ENCODE measurements at regions not wholly inside any gene's neighbourhood (a gene's known extent, or its start where the extent isn't known, plus 50 kb on each side); places are given as distances from the start of the nearest gene placed in this dataset.

DNA sequence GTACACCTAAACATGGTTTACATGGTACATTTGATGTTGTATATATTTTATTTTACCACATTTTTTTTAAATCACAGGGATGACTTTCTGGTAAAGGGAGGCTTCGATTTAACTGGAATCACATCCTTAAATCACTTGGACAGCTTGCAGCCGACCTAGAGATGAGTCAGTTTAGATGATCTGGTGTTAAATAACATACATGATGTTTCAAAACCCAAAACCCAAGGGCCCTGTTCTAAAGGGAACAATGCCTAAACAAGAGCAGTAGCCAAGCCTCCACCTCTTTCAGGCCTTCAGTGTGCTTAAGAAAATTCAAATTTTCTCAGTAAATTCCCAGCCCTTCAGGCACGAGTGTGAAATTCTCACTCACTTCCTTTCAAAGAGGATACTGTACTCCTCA is 108.8 kb downstream of the WT1 start:
- intact Hi-C loops (cut with DNase I; ENCODE audit: low total_unique reads): no loop called here
- H3K9me3 ChIP-seq: peaks cover 0 to 5% (median 0%) of the 10 kb centered on the region in 8 donors
- TF ChIP-seq POLR2A (IDR thresholded peaks at IDR 0.05) (no peak), POLR2AphosphoS5 (IDR thresholded peaks at IDR 0.05) (no peak)
- TF ChIP-seq, protein P1, sequence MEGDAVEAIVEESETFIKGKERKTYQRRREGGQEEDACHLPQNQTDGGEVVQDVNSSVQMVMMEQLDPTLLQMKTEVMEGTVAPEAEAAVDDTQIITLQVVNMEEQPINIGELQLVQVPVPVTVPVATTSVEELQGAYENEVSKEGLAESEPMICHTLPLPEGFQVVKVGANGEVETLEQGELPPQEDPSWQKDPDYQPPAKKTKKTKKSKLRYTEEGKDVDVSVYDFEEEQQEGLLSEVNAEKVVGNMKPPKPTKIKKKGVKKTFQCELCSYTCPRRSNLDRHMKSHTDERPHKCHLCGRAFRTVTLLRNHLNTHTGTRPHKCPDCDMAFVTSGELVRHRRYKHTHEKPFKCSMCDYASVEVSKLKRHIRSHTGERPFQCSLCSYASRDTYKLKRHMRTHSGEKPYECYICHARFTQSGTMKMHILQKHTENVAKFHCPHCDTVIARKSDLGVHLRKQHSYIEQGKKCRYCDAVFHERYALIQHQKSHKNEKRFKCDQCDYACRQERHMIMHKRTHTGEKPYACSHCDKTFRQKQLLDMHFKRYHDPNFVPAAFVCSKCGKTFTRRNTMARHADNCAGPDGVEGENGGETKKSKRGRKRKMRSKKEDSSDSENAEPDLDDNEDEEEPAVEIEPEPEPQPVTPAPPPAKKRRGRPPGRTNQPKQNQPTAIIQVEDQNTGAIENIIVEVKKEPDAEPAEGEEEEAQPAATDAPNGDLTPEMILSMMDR (IDR thresholded peaks at IDR 0.05 in 8 of 11, conservative IDR thresholded peaks at IDR 0.05 in 3 of 11): no peak
- no peak overlapping the region for H3K27ac ChIP-seq
- no peak for DNase-seq
- peaks cover 0 to 3% (median 0%) of the 10 kb centered on the region in 6 donors for H3K4me1 ChIP-seq
- no peak overlapping the region for H3K4me3 ChIP-seq
- no peaks in the 10 kb centered on the region for H3K36me3 ChIP-seq
- 79 to 85% (median 84%) methylated on average over 3 of the region's 3 CpGs for WGBS, 5 donors
- peaks cover 0 to 13% (median 0%) of the 10 kb centered on the region in 7 donors for H3K27me3 ChIP-seq (replicated peaks in 1 of 7)

DNA sequence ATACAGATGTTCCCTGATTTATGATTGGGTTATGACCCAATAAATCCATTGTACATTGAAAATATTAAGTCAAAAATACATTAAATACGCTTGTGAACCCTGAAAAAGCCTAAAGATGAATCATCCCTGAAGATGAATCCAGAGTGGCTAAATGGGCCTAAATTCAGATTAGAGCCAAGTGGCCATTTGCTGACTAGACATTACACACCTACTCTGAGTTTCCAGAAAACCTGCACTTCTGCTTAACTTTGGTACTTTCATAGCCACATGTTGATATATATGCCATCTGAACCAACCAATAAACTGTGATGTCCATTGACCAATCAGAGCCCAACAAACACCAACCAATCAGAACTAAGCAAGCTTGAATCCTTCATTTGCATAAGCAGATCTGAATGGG is 106.9 kb downstream of the WT1 start:
- Histone ChIP-seq H3K9me3 (peaks cover 0 to 5% (median 0%) of the 10 kb centered on the region in 8 donors), H3K4me3 (no peak overlapping the region), H3K27ac (no peak overlapping the region), H3K4me1 (peaks cover 0 to 12% (median 7%) of the 10 kb centered on the region in 6 donors), H3K27me3 (replicated peaks in 1 of 7) (peaks cover 0 to 15% (median 2%) of the 10 kb centered on the region in 7 donors), H3K36me3 (no peaks in the 10 kb centered on the region)
- 77 to 93% (median 84%) methylated on average over 1 of the region's 1 CpG for WGBS, 5 donors
- intact Hi-C loops (cut with DNase I; ENCODE audit: low total_unique reads): no loop called here
- TF ChIP-seq, protein P1 (IDR thresholded peaks at IDR 0.05 in 8 of 11, conservative IDR thresholded peaks at IDR 0.05 in 3 of 11): no peak
- DNase-seq: no peak

DNA sequence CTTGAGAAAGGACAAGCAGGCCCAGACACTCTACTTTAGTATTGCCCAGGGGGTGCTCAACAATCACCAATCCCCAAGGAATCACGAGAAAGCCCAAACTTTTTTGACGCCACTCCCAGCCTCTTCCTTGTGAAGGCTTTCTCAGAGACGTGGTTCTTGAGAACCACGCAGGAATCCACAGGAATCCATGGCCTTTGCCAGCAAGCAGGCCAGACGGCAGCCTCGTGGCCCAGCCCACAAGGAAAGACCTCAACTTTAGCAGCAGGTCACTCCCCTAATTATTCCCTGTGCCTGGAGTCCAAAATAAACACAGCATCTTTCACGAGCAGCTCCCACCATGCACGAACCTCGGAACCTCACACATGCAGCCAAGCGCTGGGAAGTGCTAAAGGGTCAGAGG is 104.2 kb downstream of the WT1 start:
- H3K27ac ChIP-seq: no peak overlapping the region
- H3K9me3 ChIP-seq: no peaks in the 10 kb centered on the region
- H3K36me3 ChIP-seq: no peaks in the 10 kb centered on the region
- intact Hi-C loops (cut with DNase I; ENCODE audit: low total_unique reads): no loop called here
- peaks cover 0 to 39% (median 8%) of the 10 kb centered on the region in 7 donors for H3K27me3 ChIP-seq (replicated peaks in 1 of 7)
- no peak for DNase-seq
- no peak overlapping the region for H3K4me3 ChIP-seq
- peaks cover 5 to 23% (median 14%) of the 10 kb centered on the region in 6 donors for H3K4me1 ChIP-seq
- 47 to 91% (median 75%) methylated on average over 10 of the region's 10 CpGs for WGBS, 5 donors
- TF ChIP-seq, protein P1 (IDR thresholded peaks at IDR 0.05 in 8 of 11, conservative IDR thresholded peaks at IDR 0.05 in 3 of 11): no peak
- no peak for TF ChIP-seq POLR2A (IDR thresholded peaks at IDR 0.05)
- TF ChIP-seq POLR2AphosphoS5 (IDR thresholded peaks at IDR 0.05): no peak

DNA sequence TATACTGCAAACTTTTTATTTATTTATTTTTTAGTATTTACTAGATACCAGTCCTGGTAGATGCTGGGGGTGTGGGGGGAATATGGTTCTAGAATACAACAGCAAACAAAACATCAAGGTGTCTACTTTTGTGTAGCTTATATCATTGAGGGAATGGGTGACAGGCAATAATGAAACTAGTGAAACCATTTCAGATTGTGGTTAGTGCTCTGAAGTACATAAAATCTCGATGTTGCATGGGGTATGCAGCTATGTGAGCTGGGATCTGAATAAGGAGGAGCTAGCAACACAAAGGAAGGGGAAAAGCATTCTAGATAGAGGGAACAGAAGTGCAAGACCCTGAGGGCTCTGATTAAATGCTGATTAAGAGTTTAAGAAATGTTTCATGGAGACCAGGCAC is 103.5 kb downstream of the WT1 start:
- H3K4me1 ChIP-seq: peaks cover 5 to 23% (median 14%) of the 10 kb centered on the region in 6 donors
- no peak overlapping the region for H3K4me3 ChIP-seq
- no peaks in the 10 kb centered on the region for H3K36me3 ChIP-seq
- WGBS, 5 donors: 56 to 72% (median 69%) methylated on average over 1 of the region's 1 CpG
- DNase-seq: no peak
- TF ChIP-seq POLR2A (IDR thresholded peaks at IDR 0.05) (no peak), POLR2AphosphoS5 (IDR thresholded peaks at IDR 0.05) (no peak)
- TF ChIP-seq, protein P1 (IDR thresholded peaks at IDR 0.05 in 8 of 11, conservative IDR thresholded peaks at IDR 0.05 in 3 of 11): no peak
- H3K9me3 ChIP-seq: no peaks in the 10 kb centered on the region
- intact Hi-C loops (cut with DNase I; ENCODE audit: low total_unique reads): no loop called here
- no peak overlapping the region for H3K27ac ChIP-seq
- H3K27me3 ChIP-seq (replicated peaks in 1 of 7): peaks cover 0 to 42% (median 8%) of the 10 kb centered on the region in 7 donors

Data from spleen (tissue), 11 donors.